Stimulated activated CD4-positive, alpha-beta T cell treated with anti-CD3 and anti-CD28 coated beads, Interleukin-1b, Interleukin-23, amount 100 ng/mL, for 4 hours (primary cell): ENCODE measurements at regions not wholly inside any gene's neighbourhood (a gene's known extent, or its start where the extent isn't known, plus 50 kb on each side); places are given as distances from the start of the nearest gene placed in this dataset.

Experiments used
- DNase-seq, 2 donors: peaks; one replicate each; pipeline ENCODE4 v3.0.0-alpha.2; 2020; ENCODE audit warnings: low read depth in 2 of 2

DNA sequence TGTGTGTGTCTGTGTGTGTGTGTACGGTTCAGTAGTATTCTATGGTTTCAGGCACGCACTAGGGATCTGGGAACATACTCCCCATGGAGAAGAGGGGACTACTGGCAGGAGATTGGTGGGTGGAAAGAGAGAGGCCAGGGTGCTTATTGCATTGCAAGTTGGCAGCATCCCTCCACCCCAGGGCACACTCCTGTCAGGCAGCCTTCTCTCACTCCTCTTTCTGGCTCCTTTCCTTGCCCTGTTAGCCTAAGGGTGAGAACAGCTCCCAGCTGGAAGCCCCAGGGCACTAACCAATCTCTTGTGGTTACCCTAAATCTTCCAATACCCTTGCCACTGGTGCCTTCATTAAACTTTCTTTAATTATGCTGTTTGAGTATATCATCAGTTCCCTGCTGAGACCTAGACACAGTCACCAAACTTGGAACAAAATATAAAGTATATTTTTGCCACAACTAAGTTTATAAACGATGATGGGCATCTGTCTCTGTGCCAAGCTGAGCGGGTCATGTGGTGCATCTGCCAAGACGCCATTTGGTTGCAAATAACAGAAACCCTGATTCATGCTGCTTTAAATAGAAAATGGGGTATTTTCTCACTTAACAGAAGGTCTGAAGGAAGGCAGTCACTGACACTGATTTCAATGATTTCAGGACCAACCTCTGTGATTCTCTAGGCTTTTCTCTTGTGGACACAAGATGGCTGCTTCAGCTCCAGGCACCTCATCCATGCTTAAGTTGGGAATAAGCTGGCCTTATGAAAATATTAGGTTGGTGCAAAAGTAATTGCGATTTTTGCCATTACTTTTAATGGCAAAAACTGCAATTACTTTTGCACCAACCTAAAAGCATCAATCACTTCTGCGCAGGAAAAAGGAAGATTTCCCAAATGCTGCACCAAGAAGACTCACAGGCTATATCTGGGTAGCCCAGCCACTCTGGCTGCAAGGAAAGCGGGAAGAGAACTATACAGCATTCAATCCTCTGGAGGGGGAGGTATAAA is 476.9 kb upstream of the PROK2 start:
- DNase-seq, result no peak

DNA sequence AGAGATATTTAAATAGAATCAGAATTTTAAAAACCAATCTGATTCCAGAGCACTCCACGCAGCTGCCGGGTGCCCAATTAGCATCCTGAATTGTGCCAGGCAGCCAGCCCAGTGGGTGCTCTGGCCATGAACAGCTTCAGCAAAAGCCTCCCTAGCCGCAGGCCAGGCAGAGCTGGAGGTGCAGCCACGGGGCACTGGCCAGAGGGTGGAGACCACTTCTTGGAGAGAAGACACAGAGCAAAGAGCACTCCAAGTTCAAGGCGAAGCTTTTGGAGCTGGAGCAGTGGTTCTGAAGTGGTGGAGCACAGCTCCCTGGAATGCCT is 475.6 kb upstream of the PROK2 start:
- DNase-seq, result no peak

DNA sequence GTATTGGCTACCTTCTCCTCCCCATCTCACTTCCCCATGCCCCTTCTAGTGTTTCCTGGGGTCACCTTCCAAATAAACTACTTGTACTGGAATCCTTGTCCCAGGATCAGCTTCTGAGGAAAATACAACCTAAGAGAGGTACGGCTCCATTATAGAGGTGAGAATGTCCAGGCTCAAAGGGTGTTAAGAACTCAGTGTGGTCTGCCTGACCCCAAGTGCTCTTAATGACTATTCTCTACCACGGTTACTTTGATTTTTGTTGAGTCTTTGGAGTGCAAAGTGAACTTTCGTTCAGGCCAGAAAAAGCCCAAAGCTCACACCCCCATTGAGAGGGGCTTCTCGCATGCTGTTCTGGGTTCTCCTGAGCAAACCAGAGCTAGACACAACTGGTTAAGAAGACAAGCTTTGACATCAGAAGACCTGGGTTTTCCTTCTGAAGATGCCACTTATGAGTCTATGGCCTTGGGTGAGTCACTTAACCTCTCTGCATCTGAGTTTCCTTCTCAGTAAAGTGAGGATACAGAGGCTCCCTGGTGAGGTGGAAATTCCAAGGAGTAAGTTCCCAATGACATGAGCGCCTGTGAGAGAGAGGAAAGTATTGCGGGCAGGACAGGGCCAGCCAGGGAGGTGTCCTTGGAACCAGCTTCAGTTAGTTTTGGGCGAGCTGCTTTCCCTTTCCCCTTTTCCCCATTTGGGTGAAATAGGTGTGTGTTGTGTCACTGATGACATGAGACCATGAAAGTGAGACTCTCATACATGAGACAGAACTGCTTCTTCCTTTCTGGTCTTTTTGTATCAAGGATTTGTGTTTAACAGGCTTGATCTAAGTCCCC is 475.0 kb upstream of the PROK2 start:
- peak in 1 of 2 donors; percentile 21 for DNase-seq

DNA sequence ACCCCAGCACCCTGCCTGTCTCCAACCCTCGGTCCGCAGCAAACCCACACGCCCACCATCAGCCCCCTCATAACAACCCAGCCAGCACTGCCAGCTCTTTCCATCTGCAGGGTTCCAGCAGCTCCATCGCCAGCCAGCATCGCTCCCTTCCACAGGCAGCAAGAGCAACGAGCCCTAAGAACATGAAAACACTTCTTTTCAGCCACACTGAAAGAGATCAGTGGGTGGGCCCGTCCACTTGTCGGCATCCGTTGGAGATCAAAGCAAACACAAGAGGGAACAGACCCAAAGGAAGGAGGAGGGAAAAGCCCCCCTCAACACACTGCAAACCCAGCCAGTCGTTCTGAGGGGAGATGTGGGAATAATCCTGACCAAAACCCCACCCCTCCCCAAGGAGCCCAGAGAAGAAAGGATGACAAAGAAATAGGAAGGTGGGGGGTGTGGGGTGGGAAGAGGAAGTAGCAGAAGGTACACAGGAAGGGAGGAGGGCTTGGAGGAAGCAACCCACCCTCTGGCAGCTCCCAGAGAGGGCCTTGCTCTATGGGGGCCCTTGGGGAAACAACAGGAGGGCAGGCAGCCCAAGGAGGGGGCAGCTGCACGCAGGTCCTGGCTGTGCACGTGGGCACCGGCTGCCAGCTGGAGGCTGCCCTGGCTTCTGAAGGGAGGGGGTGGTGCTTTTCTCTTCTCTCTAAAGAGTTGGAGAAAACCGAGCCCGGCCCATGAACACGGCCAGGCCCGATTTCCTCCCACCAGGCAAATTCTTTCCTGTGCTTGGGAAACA is 473.6 kb upstream of the PROK2 start:
- DNase-seq, result no peak

DNA sequence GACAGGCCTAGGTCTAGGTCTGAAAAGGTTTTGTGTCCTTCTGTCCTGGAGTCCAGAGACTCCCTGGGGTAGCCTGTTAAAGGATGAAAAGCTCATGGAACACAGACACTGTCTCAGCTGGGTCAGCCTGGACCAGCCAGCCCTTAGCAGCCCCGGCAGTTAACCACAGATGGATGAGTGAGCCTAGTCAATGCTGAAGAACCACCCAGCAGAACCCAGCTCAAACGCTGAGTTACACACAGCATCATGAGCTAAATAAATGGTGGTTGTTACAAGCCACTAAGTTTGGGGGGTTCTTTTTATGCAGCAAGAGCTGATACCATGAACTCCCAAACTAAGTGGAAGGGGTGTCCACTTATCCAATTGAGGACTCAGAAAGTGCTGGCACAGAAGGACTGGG is 472.8 kb upstream of the PROK2 start:
- no peak for DNase-seq

DNA sequence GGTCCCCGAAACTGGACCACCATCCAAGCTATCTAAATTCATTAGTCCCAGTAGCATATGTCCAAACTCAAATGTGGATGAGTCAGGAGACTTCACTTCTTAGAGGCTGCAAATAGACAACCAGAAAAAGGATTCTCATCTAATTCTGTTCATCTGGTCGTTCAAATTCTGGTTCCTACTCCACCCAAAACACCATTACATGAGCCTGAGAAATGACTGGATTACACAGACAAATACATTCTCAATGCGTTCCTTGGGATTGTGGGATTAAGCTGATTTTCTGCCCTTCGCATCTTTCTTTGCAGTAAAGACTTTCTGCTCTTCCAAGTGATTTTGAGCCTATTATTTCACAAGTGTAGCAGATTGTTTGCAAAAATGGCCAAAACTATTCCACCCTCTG is 472.3 kb upstream of the PROK2 start:
- no peak for DNase-seq

DNA sequence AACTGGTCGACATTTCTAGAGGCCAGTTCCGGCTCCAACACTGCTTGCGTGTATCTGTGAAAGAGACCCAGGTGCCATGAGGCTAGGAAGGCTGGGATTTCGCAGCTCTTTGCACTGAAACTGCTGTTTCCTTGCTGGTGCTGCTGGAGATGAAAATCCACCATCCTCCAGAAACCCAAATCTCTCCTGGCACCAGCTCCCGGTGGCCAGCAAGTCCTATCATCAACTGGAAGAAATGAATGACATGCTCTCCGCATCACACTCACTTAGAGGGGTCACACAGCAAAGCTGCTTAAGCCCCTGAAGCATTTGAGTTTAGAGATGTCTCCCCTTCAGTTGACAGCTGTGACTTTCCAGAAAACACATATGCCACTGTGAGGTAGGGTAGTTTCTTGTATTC is 471.8 kb upstream of the PROK2 start:
- no peak for DNase-seq

DNA sequence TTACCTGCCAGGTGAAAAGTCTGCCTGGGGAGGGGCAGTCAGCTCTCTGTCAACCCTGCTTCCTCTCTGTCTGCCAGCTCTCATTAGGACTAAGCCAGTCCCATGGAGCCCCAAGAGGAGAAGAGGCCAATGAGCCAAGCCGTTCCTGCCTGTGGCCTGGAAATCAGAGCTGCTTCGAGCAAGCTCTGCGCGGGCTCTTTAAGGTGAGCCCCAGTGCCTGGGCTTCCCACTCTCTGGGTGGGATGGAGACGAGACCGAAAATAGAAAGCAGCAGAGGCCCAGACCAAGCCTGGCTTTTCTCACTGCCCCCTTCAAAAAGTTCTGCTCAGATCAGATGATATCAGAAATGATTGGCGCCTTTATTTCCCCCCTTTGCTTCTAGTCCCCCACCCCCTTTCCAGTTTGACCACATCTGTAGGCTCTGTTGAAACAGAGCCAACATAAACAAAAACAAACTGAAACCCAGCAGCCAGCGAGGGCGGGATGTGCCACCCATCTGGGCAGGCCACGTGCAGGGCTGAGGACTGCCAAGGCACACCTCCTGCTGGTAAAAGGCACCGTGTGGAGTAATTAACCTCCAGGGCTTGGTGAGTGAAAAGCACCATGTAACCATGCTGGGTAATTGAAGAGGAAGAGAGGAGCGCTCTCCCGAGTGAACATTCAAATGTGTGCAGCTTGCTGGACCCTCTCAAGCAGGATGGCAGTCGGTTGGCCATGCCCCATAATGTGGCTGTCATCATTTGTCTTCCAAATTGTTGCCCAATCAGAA is 471.0 kb upstream of the PROK2 start:
- no peak for DNase-seq

DNA sequence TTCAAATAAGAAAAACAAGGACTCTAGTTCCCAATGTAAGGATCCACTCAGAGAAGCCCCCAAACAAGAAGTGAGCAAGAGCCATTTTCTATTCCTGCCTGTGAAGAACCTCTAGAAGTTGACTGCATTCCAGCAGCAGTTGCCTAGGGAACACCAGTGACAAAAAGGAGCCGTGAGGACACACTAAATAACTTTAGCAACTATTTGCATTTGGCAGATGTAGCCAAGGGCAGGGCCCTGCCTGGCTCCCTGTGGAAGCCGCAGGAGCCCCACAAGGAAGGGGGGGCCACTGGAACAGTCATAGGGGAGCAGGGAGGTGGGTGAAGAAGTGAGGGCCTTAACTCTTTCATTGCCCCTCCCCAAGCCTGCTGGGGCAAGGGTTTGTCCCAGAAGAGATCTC is 470.2 kb upstream of the PROK2 start:
- no peak for DNase-seq

DNA sequence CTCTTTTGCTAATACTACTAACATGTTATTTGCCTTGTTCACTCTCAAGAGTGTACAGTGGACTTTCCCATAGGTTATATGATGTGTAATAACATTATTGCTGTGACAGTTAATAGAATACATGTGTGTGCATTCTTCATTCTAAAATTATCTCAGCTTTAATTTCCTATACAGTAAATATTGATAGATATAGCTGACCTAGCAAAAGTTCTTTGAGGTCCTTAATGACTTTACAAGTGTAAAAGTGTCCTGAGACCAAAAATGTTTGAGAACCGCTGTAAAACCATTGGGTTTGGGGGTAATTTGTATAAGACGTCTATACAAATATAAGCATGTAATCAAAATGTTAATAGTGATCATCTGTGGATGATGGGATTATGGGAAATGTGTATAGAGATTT is 469.5 kb upstream of the PROK2 start:
- no peak for DNase-seq

DNA sequence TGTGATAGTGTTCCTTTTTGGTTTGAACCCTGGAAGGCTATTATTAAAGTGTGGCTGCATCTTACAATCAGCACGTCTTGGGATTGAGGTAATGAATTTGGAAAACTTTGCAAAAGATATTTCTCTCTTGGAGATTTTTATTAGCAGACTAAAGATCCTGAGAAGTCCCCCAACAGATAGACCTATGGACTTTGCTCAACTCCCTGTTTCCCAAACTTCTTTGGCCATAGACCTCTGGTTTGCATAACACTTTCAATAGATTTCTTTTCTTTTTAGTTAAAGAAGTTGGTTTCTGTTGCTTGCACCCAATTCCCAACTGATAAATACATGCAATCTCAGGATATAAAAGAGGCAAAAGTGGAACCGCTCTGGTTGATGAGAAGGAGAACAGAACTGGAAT is 465.8 kb upstream of the PROK2 start:
- DNase-seq, result no peak

DNA sequence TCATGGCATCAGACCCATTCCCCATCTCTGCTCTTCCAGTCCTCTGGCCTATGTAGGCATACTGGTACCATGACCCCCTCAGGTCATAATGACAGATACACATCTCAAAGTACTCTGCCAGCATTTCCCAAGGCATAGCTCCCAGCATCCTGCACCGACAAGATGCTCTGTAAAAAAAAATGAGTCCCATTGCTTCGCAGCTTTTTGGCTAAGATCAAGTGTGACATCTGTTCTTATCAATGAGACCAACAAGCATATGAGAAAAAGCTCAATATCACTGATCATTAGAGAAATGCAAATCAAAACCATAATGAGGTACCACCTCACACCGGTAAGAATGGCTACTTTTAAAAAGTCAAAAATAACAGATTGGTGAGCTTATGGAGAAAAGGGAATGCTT is 463.9 kb upstream of the PROK2 start:
- DNase-seq, result no peak

DNA sequence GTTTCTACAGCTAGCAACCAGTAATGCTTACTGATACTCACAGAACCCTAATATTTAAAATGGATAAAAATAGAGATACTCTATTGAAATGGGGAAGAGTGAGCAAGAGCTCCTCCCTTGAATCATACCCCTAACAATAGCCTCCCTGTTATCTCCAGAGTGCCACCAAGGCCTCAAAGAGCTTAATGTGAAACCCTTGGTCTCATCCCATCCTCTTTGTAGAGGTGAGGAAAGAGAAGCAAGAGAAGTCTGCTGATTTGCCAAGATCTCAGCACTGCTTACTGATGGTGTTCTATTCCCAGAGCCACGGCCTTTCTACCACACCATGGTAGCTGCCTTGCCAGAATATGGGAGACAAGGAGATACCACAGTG is 463.4 kb upstream of the PROK2 start:
- DNase-seq, result no peak

DNA sequence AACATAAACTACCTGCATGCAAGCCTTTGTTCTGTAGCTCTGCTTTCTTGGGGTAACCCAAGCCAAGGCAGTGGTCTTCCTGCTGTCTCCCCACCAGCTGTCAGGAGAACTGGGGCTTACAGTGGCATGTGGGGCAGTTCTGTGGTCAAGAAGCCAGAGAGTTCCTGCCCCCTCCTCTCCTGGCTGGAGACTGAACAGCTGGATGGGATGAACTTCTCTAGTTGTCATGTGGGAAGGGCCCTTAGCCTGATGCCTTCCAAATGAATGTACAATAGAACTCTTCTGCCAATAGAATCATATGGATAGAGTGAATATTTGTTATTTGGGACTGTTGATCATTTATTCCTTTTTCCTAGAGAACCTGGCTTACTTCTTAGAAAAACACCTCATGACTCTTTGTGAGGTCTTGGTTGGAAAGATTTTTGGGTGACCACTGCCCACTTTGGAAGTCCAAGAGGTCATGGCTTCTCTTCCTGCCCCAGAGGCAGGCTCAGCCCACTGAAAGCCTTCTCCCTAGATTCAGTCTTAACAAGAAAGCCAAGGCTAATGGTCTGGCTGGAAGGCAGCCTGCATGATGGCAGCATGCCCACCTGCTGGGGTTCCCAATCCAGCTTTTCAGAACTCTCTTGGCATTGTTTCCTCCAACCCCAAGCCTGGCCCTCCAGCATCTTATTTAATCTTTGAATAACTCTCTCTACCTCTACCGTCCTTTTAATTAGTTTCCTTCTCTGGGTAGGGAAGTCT is 462.9 kb upstream of the PROK2 start:
- no peak for DNase-seq

DNA sequence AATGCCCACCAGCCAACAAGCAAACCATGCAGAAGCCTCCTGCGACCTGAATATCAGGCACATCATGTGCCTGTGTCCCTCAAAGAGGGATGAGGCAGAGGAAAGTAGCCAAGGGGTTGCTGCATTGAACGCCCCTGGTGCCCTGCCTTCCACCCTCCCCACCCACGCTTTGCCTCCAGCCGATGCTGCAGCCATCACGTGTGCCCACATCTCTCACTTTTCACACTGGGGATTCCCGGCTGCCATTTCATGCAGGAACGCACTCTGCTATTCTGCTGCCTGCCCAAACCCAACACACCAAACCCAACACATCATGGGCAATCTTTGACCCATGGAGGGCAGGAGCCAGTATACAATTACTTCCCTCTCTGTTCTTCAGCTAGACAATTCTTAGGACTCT is 462.2 kb upstream of the PROK2 start:
- DNase-seq, result no peak

DNA sequence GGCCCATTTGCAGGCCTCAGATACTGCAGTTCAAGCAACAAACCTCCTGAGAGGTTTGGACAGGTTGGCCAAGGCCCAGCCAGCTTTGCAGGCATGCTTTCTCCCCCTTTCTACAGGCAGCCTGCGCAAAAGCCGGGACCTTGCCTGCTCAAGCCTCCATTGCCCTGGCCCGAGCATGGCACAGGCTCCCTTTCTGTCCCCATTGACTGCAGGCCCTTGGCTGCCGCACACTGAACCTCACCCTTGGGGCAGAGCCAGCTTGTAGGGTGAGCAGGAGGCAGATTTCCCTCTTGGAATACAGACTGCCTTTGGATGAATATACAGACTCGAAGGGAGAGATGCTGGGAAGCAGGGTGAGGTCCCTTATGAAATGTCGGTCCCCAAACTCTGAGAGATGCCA is 461.7 kb upstream of the PROK2 start:
- DNase-seq, result no peak

DNA sequence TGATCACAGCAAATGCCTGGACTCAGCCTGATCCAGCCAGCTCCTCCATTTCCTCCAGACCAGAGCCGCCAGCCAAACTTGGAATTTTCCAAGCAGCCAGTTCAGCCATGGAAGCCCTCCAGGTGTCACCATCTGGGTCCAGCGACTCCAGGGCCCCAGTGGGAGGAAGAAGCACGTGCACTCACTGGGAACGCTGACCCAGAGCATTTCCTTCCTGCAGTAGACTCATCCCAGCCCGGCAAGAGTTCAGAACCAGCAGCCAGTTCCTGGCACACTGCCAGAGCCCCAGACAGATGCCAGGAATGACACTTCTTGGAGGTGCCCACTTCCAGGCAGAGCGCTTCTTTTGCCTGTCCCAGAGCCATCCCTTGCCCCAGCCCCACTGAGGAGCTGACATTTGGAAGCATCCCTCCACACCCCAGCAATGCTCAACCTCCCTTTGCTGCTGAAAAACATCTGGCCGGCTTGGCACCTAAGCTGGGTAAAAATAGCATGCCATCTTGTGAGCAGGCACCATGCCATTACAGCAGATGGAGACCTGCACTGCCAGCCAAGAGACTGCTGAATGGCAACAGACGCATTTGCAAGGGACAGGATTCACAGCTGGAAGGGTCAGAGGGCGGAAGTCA is 460.3 kb upstream of the PROK2 start:
- no peak for DNase-seq

DNA sequence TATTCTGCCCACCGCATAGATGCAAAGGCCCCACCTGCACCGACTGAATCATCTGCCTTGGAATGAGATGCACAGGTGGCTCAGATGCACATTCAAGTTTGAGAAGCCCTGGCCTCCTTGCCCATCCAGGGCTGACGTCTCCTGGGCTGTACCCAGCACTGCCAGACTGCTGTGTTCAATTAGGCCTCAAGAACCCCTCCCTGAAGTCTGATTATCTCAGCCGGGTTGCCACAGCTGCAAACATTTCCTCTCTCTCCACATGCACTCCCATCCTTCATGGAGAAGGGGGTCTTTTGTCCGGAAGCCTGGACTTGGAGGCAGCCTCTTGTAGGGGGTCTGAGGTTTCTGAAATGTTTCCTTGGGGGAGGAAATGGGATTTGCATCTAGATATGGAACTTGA is 459.4 kb upstream of the PROK2 start:
- DNase-seq, result no peak

DNA sequence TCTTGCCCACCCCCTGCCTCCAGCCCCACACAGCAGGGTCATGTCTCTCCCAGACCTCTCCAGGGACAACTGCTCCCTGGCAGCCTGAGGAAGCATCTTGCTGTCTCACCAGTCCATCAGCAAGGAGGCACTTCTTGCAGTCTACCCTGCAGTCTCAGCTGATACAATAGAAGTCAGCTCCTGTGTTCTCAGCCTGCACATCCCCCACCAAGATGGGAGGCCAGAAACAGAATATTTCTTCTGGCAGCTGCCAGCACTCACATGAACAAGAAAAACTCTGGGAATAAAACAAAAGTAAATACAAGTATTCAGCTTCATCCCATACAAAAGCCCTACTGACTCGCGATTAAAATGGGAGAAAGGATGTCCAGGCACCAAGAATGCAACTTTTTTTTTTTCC is 457.4 kb upstream of the PROK2 start:
- DNase-seq, result no peak

DNA sequence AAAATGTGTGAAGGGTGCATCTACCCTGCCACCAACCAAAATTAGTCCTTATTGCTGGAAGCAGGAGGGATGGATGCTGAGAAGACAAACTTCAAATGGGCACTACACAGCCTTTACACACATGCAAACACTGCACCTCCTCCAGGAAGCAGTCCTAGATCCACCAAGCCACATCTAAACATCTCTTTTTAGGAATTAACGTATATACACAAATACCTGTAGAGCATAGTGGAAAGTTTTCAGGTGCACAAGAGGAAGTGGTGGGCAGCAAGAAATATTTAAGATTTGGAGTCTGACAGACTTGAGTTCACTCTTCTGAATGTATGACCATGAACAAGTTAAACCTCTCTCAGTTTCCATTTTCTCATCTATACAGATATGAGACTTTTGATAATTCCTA is 456.6 kb upstream of the PROK2 start:
- no peak for DNase-seq
